GM21423 (cell line): ENCODE measurements at regions not wholly inside any gene's neighbourhood (a gene's known extent, or its start where the extent isn't known, plus 50 kb on each side); places are given as distances from the start of the nearest gene placed in this dataset.

ENCODE experiments used
- ATAC-seq: cut with Tn5 transposase; IDR thresholded peaks from one replicate; pipeline ENCODE4 v1.9.1; 2021; ENCODE audit warnings: mild to moderate bottlenecking, moderate library complexity; ENCODE audit not compliant: unreplicated experiment

- no peak for ATAC-seq
Measured at GRCh38 chr7:46839651-46840050, 742.3 kb downstream of the TNS3 start.

DNA sequence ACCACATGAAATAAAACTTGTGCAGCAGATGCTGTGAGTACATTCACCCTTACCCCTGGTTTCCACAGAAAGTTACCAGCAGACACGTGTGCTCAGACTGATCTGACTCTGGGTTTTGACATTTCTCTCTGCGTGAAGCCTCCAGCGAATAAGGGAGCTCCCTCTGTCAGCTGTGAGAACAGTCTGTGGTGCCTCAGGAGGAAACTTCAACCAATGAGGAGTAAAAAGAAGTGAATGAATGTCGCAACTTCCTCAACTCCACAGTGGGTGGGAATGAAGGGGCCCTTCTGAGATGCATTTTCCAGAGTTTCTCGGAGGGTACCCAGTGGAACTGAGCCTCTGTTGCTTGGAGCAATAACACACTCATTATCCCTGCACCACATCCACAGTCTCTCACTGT, 743.4 kb downstream of the TNS3 start:
- no peak for ATAC-seq

DNA sequence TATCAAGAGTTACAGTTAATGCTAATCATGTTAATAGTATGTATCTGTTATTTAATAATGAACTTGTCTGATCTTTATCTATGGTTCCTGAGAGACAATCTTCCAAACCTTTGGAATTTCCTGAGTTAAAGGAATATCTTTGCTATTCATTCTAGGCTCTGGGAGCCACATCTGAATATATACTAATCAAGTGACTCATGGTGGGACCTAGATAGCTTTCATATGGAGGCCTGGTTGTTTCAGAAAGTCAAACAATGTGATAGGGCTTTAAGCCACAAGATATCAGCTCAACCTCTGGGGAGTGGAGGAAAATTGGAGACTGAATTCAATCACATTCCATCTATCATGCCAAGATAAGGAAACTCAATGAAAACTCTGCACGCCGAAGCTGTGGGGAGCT, 746.4 kb downstream of the TNS3 start:
- ATAC-seq: no peak

DNA sequence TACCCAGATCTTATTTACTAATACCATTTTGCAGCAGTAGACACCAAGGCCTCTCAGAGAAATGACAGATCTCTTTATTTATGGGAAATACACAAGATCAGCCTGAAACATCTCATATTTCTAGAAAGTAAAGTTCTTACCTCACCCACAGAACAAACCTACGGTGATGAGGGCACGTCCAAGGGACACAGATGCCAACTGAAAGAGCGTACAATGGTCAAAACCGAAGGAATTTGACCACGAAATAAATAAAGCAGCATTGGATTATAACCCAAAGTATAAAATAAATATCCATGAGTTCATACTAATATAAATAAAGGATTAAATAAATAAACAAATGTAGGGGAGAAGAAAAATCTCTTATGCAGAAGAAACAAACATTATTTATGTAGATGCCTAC, 747.0 kb downstream of the TNS3 start:
- ATAC-seq: no peak

- no peak for ATAC-seq
Measured at GRCh38 chr7:46833197-46833596, 748.7 kb downstream of the TNS3 start.

- no peak for ATAC-seq
Measured at GRCh38 chr7:46832136-46832535, 749.8 kb downstream of the TNS3 start.

GRCh38 chr7:46819819-46820218, 762.1 kb downstream of the TNS3 start:
- no peak for ATAC-seq

- no peak for ATAC-seq
Measured at GRCh38 chr7:46814516-46815250, 767.2 kb downstream of the TNS3 start.

- ATAC-seq: no peak
Measured at GRCh38 chr7:46812101-46812675, 769.7 kb downstream of the TNS3 start.

DNA sequence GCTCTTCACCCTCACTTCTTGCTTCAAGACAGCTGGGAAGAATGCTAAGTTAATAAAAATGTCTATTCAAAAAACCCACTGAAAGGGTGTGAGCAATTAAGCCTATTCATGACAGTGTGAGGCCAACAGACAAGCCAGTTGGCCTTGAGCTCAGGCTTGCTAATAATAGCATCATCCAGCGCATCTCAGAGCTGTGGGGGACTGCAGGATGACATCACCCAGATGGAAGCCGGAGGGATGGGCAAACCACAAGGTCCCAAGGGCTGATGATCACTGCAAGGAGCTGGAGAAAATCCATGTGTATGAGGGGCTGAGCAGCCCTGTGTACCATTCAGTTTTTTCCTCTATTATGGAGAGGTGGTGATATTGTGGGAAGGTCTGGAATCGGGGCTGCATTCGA, 770.4 kb downstream of the TNS3 start:
- ATAC-seq: no peak

DNA sequence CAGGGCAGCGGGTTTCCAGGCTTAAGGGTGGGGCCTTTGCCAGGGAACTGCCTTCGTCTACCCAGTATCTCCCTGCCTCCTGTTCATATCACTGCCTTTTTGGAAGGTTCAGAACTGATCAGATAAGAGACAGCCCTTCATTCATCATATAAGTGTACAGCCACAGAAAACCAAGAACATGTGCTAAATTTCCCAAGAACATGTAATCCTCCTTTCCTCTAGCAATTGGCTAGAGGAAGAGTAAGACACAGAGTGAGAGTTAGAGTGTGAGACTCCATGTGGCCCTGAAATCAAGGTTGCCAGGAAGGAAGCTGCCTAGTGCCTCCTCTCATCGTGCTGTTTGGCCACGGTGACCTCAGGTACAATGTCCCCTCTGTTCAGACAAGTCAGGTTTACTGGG, 770.9 kb downstream of the TNS3 start:
- ATAC-seq: no peak

DNA sequence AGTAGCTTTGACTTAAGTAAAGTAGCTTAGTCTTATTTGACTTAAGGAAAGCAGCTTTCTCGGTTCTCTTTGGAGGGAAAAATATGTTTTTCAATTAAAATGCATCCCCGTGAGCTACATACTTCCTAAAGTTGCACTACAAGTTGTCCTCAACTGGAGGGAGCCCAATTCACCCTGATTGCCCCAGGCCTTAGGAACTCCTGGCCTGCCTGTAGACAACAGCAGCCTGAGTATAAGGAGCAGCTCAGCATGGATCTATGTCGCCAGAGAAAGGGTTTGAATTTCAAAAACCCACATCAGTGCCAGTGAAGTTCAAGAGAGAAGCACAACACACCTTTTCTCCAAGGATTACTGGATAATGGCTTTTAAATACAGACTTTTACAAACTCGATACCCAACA, 772.0 kb downstream of the TNS3 start:
- no peak for ATAC-seq

DNA sequence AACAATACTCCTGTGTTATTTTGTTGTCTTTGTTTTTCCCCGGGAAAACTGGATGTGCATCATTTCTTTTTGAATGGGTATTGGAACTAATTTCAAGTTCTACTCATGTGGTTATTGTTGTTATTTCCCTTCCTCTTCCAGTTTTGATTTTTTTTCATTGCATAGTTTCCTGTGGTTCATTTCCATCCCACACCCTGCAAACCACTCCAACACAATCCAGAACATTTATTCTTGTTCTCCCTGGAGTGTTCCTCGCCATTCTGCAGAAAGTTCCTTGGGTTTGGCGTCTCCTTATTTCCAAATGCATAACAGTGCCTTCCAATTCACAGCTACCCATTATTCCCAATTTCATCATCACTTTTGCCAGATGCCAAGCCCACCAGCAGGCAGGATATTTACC, 775.1 kb downstream of the TNS3 start:
- ATAC-seq: no peak

DNA sequence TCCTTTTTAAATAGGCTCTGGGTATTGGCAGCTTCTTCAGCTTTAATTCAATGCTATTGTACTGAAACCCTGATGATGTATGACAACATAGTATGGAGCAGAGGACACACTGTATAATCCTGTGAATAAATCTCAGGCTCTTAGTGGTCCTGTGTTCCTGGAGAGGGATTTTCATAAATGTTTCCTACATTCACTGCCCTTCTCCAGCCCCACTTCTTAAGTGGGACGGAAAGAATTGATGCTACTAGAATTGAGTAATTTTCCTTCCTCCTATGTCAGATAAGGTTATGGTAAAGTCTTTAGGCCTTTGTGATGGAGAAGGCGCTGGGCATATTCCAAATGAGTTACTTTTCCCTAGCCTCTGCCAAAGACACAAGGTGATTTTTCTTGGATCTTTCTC, 779.4 kb downstream of the TNS3 start:
- no peak for ATAC-seq

DNA sequence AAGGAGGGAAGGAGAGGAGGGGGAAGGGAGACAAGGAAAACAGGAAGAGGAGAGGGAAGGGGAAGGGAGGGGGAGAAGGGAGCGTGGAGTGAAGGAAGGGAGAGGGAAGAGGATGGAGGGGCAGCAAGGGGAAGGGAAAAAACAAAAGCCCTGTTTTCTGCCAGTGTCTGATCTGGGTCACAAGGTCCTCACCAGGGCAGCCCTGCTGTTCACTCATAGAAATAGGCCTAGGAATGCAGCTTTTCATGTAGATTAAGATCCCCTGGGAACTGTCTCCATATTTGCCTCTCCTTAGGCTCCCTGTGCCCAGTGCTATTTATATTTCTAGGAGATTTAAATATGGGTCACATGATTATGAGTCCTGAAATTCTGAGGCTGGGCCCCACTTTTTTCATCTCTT, 790.7 kb downstream of the TNS3 start:
- ATAC-seq: no peak

DNA sequence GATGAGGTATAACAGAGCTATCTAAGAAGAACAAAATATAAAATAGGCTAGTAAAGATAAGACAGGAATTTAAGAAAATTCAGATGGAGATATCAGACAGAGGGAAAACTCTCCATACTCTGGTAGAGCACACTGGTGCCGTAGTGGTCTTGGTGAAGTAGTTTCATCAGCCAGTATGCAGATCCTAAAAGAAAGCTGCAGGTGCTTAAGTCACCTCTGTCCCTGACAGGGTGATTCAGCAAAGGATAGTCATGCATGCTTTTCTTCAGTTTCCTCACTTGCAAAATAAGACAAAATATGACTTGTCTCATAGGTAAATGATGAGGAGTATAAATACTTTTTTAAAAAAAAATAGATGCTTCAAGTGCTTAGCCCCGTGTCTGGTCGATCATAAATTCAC, 794.9 kb downstream of the TNS3 start:
- no peak for ATAC-seq

GRCh38 chr7:46786221-46786954, 795.5 kb downstream of the TNS3 start:
- no peak for ATAC-seq

DNA sequence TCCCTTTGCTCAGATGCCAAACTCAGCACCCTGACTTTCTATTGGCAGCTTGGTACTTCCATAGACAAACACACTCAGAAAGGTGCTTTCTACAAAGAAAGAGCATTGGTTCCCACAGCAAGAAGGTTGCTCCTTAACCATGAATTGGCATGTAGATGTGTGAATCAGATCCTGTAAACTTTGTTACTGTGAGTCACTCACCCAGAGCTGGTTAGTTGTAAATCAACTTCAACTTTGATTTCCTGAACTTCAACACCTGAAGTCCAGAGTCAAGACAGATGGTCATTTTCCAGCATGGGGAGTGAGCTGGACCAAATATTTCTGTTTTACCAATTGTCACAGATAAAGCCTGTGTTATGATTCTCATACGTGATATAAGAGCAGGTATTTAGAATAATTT, 797.2 kb downstream of the TNS3 start:
- ATAC-seq: no peak

DNA sequence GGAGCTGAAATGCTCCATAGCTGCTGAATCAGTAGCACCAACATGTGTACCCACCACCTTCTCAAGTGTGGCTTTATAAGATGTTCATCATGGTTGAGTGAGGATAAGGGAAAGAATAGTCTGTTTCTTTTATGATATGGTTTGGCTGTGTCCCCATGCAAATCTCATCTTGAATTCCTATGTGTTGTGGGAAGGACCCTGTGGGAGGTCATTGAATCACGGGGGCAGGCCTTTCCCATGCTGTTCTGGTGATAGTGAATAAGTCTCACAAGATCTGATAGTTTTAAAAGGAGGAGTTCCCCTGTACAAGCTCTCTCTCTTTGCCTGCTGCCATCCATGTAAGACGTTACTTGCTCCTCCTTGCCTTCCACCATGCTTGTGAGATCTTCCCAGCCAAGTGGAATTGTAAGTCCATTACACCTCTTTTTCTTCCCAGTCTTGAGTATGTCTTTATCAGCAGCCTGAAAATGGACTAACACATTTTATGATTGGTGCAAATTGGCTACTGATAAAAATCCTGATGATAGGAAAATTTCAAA, 799.9 kb downstream of the TNS3 start:
- ATAC-seq: no peak

GRCh38 chr7:46776790-46777189, 805.1 kb downstream of the TNS3 start:
- no peak for ATAC-seq

GRCh38 chr7:46775776-46776175, 806.1 kb downstream of the TNS3 start:
- no peak for ATAC-seq

- no peak for ATAC-seq
Measured at GRCh38 chr7:46775020-46775419, 806.9 kb downstream of the TNS3 start.
